Panc1 (cell line): ENCODE measurements at regions not wholly inside any gene's neighbourhood (a gene's known extent, or its start where the extent isn't known, plus 50 kb on each side); places are given as distances from the start of the nearest gene placed in this dataset.

Source experiments
- POLR2AphosphoS5 ChIP-seq: IDR thresholded peaks from 2 replicates; pipeline ENCODE4 v1.6.1; 2012; ENCODE audit warnings: mild to moderate bottlenecking, low read depth, low read length, moderate library complexity
- SIN3A ChIP-seq: IDR thresholded peaks from 2 replicates; pipeline ENCODE4 v1.6.1; 2012; ENCODE audit warnings: low read depth, mild to moderate bottlenecking, low read length, moderate library complexity, borderline replicate concordance; ENCODE audit not compliant: insufficient read depth
- TCF7L2 ChIP-seq: IDR thresholded peaks from 2 replicates; pipeline ENCODE4 v1.6.1; 2011; ENCODE audit warnings: mild to moderate bottlenecking, low read depth, low read length, inconsistent platforms
- TF ChIP-seq, protein P1 (sequence below): fragments of 450-650 bp; IDR thresholded peaks from 2 replicates; pipeline ENCODE4 v1.5.1; 2017; ENCODE audit warnings: mild to moderate bottlenecking
- TF ChIP-seq, protein P2 (sequence below), 2 experiments: IDR thresholded peaks; 2 replicates each; pipeline ENCODE4 v1.6.1; 2011 to 2012; ENCODE audit warnings: low read depth in 2 of 2, control low read depth in 1 of 2, low read length in 1 of 2, mild to moderate bottlenecking in 1 of 2, moderate library complexity in 1 of 2; ENCODE audit not compliant: insufficient read depth in 1 of 2

DNA sequence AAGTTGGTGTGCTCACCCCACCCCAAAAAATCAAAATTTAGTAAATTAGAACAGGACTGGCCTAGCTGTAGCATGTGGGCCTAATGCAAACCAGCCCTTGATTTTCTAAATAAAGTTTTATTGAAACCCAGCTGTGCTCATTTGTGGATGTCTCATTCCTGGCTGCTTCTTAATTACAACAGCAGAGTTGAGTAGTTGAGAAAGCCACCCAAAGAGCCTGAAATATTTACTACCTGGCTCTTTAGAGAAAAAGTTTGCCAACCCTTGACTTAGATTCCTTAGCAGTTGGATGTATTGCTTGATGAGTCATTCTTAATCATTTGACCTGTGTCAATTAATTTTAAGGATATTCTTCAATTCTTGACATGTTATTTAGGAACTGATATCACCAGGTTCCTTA, 168.3 kb upstream of the PUDP start:
- no peak for TF ChIP-seq POLR2AphosphoS5
- TF ChIP-seq, protein P1, sequence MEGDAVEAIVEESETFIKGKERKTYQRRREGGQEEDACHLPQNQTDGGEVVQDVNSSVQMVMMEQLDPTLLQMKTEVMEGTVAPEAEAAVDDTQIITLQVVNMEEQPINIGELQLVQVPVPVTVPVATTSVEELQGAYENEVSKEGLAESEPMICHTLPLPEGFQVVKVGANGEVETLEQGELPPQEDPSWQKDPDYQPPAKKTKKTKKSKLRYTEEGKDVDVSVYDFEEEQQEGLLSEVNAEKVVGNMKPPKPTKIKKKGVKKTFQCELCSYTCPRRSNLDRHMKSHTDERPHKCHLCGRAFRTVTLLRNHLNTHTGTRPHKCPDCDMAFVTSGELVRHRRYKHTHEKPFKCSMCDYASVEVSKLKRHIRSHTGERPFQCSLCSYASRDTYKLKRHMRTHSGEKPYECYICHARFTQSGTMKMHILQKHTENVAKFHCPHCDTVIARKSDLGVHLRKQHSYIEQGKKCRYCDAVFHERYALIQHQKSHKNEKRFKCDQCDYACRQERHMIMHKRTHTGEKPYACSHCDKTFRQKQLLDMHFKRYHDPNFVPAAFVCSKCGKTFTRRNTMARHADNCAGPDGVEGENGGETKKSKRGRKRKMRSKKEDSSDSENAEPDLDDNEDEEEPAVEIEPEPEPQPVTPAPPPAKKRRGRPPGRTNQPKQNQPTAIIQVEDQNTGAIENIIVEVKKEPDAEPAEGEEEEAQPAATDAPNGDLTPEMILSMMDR = no peak
- no peak for TF ChIP-seq TCF7L2
- TF ChIP-seq, protein P2, sequence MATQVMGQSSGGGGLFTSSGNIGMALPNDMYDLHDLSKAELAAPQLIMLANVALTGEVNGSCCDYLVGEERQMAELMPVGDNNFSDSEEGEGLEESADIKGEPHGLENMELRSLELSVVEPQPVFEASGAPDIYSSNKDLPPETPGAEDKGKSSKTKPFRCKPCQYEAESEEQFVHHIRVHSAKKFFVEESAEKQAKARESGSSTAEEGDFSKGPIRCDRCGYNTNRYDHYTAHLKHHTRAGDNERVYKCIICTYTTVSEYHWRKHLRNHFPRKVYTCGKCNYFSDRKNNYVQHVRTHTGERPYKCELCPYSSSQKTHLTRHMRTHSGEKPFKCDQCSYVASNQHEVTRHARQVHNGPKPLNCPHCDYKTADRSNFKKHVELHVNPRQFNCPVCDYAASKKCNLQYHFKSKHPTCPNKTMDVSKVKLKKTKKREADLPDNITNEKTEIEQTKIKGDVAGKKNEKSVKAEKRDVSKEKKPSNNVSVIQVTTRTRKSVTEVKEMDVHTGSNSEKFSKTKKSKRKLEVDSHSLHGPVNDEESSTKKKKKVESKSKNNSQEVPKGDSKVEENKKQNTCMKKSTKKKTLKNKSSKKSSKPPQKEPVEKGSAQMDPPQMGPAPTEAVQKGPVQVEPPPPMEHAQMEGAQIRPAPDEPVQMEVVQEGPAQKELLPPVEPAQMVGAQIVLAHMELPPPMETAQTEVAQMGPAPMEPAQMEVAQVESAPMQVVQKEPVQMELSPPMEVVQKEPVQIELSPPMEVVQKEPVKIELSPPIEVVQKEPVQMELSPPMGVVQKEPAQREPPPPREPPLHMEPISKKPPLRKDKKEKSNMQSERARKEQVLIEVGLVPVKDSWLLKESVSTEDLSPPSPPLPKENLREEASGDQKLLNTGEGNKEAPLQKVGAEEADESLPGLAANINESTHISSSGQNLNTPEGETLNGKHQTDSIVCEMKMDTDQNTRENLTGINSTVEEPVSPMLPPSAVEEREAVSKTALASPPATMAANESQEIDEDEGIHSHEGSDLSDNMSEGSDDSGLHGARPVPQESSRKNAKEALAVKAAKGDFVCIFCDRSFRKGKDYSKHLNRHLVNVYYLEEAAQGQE (IDR thresholded peaks at IDR 0.05; ENCODE audit: insufficient read depth in 1 of 2, low read depth in 2 of 2, low read length in 1 of 2) = no peak
- no peak for TF ChIP-seq SIN3A
